Embryonic facial prominence (tissue), 1 donor: ENCODE measurements at regions not wholly inside any gene's neighbourhood (a gene's known extent, or its start where the extent isn't known, plus 50 kb on each side); places are given as distances from the start of the nearest gene placed in this dataset.
"Not testable (repeated sequence)": the region's sequence is repeated elsewhere in the genome, so short reads cannot be mapped to it uniquely, and the experiment has no call there.

Experiments used
- DNase-seq: peaks from one replicate; pipeline ENCODE4 v3.0.0-alpha.2; 2016; ENCODE audit errors: extremely low spot score

DNA sequence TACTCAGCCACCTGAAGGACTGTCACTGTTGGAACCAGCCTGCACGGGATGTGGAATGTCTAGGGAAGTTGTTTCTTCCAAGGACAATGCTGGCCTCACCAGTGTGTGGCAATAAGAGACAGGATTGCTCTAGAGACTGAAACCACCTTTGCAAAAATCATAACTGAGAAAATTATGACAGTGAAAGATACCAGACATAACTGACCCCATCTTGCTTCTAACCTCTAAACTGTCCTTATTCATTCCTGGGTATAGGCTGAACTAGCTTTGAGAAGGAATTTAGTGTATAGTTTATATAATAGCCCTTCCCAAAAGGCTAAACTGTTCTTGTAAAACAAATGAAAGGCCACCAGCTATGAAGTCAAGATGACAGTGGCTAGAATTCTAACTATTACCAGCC is 83.6 kb downstream of the IER5 start:
- DNase-seq = no peak

DNA sequence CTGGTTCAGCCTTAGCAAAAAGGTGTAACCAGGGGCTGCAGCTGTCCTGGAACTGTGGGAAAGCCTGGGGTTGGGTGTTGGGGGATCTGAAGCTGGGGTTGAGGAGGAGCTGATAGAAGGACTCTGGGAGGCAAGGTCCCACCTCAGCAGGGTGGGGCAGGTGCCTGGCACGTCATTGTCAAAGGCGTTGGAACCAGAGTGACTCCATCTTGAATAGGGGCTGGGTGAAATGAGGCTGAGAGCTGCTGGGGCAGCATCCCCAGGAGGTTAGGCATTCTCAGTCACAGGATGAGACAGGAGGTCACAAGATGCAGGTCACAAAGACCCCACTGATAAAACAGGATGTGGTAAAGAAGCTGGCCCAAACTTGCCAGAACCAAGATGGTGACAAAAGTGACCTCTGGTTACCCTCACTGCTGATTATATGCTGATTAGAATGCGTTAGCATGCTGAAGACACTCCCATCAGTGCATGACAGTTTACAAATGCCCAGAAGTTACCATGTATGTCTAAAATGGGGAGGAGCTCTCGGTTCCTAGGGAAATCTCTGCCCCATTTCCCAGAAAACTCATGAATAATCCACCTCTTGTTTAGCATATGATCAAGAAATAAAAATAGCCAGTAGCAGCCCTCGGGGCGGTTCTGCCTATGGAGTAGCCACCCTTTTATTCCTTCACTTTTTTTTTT is 85.4 kb downstream of the IER5 start:
- DNase-seq = no peak

DNA sequence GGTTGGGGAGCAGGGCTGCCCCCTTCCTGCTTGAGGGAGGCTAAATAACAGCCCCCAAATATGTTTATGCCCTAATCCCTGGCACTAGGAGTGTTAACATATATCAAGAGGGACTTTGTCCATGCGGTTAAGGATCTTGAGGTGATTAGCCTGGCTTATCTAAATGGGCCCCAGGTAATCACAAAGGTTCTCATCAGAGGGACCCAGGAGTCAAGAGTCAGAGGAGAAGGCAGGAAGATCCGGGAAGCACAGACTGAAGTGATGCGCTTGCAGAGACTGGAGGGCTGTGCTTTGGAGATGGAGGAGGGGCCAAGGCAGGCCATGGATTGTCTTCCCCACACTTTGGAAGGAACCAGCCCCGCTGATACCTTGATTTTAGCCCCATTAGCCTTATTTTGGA is 86.4 kb downstream of the IER5 start:
- DNase-seq = no peak

DNA sequence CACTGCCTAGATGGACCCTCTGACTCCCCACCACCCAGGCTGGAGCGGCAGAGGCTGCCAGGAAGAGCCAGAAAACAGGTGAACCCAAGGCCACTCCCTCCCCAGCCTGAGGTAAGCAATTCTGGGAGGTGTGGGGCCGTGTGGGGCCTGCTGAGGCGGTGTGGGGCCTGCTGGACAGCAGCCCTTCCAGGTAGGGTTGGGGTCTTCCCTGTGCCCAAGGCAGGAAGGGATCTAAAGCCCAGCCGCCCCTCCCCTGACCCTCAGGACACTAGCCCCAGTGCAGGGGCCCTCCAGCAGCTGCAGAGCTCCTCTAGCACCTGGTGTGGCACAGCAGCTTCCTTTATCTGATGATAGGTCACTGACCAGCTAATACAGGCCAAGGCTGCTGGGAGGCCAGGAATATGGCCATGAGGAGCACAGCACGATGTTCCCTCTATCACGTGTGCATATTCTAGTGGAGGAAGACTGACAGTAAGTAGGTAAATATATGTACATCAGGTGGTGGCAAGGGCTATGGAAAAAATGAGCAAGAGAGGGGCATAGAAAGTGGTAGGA is 86.9 kb downstream of the IER5 start:
- no peak for DNase-seq

DNA sequence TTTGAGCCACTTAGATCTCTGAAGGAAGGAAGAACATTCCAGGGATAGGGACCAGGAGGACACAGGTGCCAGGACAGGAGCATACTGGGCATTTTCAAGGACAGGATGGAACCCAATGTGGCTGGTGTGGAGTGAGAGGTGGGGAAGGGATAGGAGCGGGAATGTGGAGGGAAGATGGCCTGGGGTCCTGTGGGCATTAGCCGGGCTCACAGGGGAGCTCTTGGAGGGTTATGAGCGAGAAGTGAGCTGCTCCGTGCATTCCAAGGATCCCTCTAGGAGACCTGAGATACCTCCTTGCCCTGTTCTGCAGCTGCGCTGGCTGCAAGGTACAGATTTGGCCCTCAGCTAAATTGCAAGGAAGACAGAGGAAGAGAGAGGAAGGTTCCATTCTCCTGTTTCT is 87.5 kb downstream of the IER5 start:
- no peak for DNase-seq

DNA sequence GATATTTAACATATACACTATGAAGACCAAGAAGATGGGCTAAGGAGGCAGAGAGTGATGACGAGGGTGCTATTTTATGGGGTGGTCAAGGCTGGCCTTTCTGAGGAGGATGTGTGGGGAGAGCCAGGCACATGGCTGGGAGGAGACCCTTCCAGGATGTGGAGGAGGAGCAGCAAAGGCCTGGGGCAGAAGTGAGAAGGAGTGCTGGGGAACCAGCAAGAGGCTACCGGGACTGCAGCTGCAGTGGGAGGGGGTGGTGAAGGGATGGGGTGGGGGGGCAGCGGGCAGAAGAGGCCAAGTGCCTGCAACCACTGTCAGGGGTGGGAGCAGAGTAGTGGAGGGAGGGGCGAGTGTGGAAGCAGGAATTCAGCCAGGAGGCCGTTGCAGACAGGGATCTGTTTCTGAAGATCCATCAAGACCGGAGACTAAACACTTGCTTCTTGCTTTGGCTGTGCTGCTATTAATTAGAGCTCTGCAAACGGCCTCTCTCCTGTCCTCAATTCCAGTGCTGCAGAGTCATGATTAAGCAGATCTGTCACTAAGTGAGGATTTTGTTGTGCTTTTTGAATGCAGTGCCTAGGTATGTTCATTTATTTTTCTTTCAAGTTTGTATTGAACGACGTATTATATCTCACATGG is 89.9 kb downstream of the IER5 start:
- no peak for DNase-seq

DNA sequence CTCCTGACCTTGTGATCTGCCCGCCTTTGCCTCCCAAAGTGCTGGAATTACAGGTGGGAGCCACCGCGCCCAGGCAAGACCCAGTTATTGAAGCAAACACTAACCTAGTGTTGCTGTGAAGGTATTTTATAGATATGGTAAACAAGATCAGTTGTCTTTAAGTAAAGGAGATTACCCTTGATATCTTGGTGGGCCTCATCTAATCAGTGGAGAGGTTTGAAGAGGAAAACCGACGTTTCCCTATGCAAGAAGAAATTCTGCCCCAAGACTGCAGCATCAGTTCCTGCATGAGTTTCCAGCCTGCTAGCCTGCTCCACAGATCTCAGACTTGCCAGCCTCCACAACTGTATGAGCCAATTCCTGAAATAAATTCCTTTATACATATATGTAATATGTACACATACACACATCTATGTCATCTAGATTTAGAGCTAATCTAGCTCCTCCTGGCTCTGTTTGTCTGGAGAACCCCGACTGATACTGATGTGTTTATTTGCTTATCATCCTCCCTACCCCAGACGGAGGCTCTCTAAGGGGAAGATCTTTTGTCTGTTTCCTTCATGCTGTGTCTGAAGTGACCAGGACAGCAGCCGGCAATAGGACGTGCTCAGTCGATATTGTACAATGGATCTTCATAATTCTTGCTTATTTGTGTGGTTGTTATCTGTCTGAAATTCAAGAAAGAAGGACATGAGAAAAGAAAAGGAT is 90.9 kb downstream of the IER5 start:
- no peak for DNase-seq

DNA sequence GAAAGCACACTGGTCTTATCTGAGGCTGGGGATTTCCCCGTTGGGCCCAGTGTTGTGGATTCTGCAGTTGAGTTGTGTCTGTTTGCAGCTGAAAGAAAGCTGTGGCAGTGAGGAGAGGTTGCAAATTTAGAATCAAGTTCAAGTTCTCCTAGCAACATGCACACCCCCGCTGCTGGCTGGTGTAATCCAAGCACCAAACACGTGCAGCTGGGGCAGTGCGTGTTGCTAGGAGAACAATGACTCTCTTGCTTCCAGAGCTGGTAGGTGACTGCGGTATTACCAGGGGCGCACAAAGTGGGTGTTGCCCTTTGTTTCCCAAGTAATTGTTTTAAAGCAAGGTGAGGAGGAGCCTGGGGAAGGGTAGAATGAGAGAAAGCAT is 91.5 kb downstream of the IER5 start:
- peak; percentile 39 for DNase-seq

DNA sequence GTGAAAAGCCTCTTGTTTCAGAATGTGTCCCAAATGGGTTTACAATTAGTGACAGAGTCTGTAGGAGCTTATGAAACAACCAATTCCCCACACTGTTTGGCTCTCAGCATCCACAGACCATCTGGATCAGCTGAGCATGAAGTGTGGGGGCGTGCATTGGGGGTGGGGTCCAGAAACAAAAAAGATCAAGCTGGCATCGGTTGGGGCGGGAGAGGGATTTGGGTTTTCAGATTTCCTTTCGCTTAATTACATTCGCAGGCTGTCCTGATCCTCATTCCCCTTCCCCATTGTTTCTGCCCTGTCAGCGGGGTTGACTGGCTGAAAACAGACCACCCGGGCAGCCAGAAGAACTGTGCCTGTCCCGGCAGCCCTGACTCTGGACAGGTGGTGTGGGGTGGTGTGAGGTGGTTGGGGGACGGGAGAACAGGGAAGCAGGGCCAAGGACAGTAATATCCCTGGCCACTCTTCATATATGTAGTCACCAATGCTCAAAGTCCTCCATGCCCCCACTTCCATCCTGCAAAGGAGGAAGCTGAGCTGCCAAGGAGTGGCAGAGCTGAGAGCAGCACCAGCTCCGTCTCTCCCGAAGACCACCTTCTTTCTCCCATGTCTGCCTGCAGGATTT is 92.0 kb downstream of the IER5 start:
- DNase-seq = no peak

DNA sequence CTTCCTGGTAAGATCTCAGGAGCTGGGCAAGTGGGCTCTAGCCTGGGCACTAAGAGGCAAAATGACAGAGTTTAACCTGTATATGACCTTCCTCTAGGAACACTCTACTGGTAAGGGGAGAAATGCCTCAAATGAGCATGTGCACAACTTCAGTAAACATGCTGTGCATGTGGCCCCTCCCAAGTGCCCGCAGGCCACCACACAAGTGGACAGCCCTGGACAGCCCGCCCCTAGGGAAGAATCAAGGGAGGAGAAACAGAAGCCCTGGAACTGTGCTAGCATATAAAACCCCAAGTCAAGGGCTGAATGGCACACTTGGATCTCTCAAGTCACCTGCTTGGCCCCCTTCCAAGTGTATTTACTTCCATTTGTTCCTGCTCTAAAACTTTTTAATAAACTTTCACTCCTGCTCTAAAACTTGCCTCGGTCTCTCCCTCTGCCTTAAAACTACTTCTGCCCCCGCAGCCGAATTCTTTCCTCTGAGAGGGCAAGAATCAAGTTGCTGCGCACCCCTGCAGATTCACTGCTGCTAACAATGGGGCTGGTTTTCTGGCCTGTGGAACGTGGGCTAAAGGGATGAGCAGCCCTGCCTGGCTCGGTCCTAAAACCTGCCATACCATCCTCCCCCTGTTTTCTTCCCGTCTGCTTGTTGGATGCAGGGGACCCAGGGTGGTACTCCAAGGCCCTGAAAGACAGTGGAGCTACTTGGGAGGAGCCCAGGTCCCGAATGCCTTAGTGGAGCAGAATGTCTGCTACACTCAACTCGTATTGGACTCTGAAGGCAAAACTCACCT is 93.5 kb downstream of the IER5 start:
- DNase-seq = no peak

DNA sequence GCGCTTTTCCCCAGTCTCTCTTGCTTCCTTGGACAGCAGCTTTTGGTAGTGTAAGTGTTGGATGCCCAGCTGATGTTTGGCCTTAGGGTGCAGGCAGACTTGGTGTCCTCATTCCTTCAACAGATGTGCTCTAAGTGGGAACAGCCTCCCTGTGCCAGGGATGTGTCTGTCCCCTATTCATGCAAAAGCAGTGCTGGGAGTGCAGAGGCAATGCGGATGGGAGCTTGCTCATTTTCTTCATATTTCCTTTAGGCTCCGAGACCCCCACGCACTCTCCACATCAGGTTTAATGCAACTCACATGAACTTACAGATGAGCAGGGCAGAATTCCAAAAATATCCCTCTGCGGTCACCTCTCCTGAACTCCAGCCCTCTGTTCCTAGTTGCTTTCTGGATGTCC is 96.1 kb downstream of the IER5 start:
- DNase-seq = peak; percentile 56

DNA sequence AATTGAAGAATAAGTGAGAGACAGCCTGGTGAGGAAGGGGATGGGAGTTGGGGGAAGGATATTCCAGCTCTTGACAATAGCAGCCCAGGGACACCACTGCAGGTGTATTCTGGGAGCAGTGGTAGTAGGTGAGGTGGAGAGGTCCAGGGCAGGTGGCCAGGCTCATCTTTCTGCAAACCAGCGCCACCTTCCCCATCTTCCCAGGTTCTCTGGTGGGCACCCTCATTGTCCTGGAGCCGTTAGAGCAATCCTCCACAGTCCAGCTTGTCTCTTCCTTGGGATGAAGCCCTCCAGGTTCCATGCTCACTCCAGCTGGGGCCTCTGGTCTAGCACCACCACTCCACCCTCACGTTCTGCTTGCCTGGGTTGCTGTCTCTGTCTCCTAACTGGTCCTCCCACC is 97.0 kb downstream of the IER5 start:
- no peak for DNase-seq

DNA sequence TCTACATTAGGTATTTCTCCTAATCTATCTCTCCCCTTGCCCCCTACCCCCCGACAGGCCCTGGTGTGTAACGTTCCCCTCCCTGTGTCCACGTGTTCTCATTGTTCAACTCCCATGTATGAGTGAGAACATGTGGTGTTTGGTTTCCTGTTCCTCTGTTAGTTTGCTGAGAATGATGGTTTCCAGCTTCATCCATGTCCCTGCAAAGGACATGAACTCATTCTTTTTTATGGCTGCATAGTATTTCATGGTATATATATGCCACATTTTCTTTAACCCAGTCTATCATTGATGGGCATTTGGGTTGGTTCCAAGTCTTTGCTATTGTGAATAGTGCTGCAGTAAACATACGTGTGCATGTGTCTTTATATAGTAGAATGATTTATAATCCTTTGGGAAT is 97.6 kb downstream of the IER5 start:
- not testable (repeated sequence) for DNase-seq

DNA sequence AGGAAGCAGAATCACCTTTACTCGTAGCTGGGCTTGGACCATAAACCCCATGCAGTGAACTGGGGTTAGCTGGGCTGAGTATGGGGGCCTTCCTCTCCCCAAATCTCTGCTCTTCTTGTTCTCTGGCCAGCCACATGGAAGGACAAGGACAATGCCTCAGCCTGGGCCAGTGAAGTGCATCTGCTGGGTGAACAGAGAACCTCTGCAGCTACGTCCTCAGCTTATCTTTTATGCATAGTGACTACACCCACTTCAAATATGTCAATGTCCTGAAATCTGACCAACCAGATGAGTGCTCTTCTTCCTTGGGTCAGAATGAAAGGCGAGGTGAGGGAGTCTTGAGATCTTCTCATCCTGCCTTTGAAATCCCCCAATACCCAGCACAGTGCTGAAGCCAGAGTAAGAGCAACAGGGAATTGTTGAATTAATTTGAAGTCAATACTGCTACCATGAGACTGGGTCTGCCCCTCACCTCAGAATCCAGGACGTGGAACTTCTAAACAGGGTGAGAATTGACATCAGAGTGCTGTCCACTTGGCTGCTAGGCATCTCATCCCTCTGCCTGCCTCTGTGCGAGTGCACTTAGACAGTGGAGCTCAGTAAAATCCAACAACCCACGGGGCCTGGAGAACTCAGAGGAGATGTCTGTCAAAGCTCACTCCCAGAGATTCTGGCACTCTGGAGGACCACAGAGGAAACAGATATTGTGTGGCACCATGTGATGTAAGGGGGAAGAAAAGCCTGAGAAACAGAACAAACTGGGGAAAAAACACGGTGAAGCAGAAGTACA is 99.0 kb downstream of the IER5 start:
- no peak for DNase-seq

DNA sequence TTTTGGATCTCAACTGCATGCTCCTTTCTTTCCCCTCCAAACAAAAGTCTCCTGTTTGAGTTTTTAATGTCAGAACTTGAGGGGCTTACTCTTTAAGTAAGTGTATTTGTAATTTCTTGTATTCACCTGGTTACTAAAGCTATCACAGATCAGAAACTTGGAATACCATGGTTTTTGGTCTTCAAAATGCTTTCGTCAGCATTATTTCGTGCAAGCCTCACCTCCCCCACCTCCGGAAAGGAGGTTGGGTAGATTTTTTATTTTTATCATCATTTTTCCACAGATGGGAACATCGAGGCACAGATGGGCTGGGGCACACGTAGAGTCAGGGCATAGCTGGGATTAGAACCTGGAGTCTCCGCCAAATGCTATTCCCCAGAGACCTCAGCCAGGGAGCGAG is 100.7 kb downstream of the IER5 start:
- DNase-seq = no peak

DNA sequence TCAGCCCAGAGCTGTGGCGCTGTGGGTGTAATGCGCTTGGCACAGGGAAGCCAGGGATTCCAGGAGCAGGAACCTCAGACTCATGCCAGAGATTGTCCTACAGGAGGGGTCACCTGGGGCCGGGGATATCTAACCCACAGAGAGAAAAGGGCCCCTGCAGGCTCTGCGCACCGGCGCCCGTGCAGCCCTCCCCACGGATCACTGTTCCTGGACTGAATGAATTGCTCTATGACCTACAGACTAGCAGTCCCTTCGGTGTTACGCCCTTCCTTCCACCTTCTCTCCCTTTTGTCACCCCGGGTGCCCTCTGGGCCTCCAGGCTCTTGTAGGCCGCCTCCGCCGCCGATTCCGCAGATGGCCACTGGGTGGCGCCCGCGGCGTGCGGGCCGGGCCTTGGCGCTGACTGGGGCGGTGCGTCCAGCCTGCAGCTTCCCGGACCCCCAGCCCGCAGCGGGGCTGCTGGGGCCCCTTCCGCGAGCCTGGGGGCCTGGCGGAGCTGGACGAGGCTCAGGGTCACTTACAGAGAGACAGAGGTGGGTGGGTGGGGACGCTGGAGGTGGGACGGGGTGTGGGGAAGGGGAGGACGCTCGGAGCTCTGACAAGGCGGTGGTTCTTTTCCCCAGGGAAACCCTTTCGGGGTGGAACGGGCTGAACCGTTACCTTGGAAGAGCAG is 101.3 kb downstream of the IER5 start:
- DNase-seq = no peak

DNA sequence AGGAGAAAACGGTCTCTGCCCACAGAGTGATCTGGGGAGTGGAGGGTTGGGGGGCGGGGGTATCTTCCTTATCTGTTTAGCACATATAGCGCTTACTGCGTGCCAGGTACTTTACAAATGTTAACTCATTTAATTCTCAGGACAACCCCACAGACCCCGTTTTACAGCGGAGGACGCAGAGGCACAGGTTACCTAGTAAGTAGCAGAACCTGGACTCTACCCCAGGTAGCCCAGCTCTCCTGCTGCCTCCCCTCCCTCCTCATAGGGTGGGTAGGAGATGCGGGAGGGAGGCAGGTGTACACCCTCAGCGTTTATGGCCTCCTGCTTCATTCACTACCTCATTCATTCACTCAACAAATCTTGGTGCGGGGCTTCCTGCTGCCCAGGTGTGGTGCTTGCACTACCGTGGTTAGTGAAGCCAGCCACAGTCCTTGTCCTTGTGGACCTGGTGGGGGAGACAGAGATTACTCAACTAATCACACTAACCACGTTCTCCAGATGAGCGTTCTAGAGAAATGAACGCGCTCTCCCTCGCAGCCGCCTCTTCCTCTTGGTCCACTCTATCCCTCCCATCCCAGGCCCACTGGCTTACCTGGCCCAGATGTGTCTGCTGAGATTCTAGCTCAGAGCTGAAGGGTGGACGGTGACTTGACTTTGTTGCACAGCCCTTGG is 102.0 kb downstream of the IER5 start:
- DNase-seq = no peak

DNA sequence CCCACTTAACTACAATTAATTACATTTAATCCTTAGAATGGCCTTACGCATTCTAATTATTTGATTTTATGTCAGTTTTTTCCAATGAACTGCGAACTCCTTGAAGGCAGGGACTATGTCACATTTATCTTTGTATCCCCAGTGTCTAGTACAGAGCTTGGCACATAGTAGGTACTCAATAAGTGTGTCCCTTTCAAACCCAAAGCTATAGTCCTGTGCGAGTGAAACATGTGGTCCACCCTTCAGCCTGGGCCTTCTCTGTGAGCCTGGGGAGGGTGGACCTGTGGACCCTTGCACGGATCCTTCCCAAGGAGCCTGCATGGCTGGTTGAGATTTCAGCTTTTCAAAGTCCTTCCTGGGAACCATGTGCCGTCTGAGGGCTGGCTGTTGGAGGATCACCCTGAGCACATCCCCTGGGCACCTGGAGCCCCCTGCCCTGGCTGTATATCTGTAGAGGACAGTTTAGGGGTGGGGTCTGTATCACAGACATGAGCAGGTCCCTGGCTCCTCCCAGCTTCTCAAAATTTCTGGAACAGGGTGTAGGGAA is 103.1 kb downstream of the IER5 start:
- DNase-seq = no peak

DNA sequence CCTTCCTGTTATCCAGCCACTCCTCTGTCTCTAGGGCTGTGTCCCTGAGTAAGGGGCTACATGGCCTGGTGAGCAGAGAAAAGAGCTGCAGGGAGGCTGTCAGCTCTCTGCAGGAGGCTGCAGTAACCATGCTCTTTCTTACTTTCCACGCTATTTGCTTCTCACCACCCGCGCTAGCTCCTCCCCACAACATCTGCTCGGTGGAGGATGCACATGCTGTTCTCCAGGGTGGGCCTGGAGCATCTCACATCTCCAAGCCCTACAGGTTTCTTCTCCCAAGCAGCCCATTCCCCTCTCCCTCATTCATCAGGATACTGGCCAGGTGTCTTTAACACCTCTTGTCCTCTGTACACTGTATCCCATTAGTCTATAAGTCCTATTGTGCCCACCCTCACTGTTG is 103.8 kb downstream of the IER5 start:
- no peak for DNase-seq
